ENCODE measurements at regions not wholly inside any gene's neighbourhood (a gene's known extent, or its start where the extent isn't known, plus 50 kb on each side); places are given as distances from the start of the nearest gene placed in this dataset.
A peak's percentile ranks its signal among the peaks of the same experiment; 100 is the strongest.

DNA sequence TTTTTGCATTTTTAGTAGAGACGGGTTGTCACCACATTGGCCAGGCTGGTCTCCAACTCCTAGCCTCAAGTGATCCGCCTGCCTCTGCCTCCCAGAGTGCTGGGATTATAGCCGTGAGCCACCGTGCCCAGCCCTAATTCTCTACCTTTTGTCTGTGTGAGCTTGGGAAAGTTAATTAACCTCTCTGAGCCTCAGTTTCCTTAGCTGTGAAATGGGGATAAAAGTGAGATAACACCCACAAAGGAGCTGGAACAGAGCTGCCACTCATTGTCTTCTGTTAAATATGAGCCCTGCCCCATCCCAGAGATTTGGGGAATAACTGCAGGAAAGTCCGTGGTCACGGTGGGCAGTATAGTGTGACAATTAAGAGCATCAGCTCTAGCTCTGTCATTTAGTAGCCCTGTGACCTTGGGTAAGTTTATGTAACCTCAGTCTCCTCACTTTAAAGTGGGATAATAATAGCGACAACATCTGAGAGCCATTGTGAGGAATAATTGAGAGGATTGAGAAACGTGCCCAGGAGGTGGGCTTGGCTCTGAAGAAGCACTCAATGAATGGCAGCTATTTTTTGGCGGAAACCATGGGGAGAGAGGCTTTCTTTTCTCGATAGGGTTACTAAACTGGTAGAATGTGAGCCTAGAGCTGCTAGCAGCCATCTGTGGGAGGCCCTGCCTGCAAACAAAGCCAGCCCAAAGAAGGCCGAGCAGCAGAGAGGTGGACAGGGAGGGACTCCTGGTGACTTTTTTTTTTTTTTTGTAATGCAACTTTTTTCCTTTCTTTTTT, 60.8 kb upstream of the MED13L start:
- TF ChIP-seq CTCF (IDR thresholded peaks at IDR 0.05) (no peak), POLR2AphosphoS5 (IDR thresholded peaks at IDR 0.05) (no peak), POLR2A (IDR thresholded peaks at IDR 0.05) (no peak), EP300 (IDR thresholded peaks at IDR 0.05) (no peak)
- Histone ChIP-seq H3K36me3 (no peaks in the 10 kb centered on the region), H3K27me3 (no peaks in the 10 kb centered on the region), H3K4me3 (no peak overlapping the region), H3K4me1 (peaks cover 0 to 11% (median 0%) of the 10 kb centered on the region in 4 donors), H3K9me3 (no peaks in the 10 kb centered on the region), H3K27ac (no peak overlapping the region)
- WGBS, 2 donors = 82 to 83% methylated on average over 11 of the region's 11 CpGs
- ATAC-seq (ENCODE audit: low FRiP score in 2 of 2) (no peak), DNase-seq (no peak)

DNA sequence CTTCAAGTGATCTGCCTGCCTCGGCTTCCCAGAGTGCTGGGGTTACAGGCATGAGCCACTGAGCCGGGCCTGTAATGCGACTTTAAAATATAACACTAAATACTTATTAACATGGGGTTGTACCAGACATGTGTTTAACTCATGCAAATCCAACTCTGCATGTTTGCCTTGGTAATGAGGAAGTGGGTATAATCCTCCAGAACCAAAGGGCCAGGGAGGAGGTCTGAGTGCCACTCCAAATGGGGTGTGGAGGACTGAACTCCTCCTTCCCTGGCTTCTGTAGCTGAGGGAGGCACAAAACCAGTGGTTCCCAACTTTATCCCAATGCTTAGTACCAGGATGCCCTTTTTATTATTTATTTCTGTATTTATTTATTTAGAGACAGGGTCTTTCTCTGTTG, 61.6 kb upstream of the MED13L start:
- H3K27me3 ChIP-seq = no peaks in the 10 kb centered on the region
- H3K4me3 ChIP-seq = no peak overlapping the region
- no peaks in the 10 kb centered on the region for H3K9me3 ChIP-seq
- peaks cover 0 to 11% (median 0%) of the 10 kb centered on the region in 4 donors for H3K4me1 ChIP-seq
- WGBS, 2 donors = 82 to 85% methylated on average over 3 of the region's 3 CpGs
- TF ChIP-seq POLR2A (IDR thresholded peaks at IDR 0.05) (no peak), CTCF (IDR thresholded peaks at IDR 0.05) (no peak), POLR2AphosphoS5 (IDR thresholded peaks at IDR 0.05) (no peak), EP300 (IDR thresholded peaks at IDR 0.05) (no peak)
- DNase-seq = peak in 1 of 2 donors; percentile 70
- ATAC-seq (ENCODE audit: low FRiP score in 2 of 2) = peak; percentile 38 to 78
- no peak overlapping the region for H3K27ac ChIP-seq
- no peaks in the 10 kb centered on the region for H3K36me3 ChIP-seq

- no peaks in the 10 kb centered on the region for H3K9me3 ChIP-seq
- DNase-seq (no peak), ATAC-seq (ENCODE audit: low FRiP score in 2 of 2) (no peak)
- no peak for TF ChIP-seq POLR2A (IDR thresholded peaks at IDR 0.05)
- TF ChIP-seq EP300 (IDR thresholded peaks at IDR 0.05) = no peak
- no peak for TF ChIP-seq CTCF (IDR thresholded peaks at IDR 0.05)
- TF ChIP-seq POLR2AphosphoS5 (IDR thresholded peaks at IDR 0.05) = no peak
- no peaks in the 10 kb centered on the region for H3K27me3 ChIP-seq
- no peak overlapping the region for H3K4me3 ChIP-seq
- H3K36me3 ChIP-seq = no peaks in the 10 kb centered on the region
- WGBS, 2 donors = 68 to 87% methylated on average over 3 of the region's 3 CpGs
- peaks cover 0 to 11% (median 0%) of the 10 kb centered on the region in 4 donors for H3K4me1 ChIP-seq
- no peak overlapping the region for H3K27ac ChIP-seq
Observed at GRCh38 chr12:116339800-116340371, 62.4 kb upstream of the MED13L start.

DNA sequence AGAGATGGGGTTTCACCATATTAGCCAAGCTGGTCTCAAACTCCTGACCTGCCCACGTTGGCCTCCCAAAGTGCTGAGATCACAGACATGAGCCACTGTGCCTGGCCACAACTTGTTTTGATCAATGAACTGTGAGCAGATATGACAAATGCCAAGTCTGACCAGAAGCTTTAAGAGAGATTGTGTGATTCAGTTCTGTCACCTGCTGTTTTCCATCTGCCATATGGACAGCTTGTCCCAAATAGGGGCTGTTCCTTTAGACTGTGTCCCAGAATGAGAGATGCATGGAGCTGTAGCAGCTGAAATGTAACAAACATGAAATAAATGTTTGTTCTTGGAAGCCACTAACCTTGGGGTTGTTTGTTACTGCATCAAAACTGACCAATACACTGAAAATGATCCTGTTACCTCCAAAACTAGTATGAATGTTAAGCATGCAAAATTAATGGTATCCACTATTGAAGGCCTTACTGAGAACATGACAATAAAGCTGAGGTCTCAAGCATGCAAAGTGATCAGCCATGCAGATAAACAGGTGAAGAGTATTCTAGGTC, 65.9 kb upstream of the MED13L start:
- 60 to 77% methylated on average over 1 of the region's 1 CpG for WGBS, 2 donors
- Histone ChIP-seq H3K36me3 (no peaks in the 10 kb centered on the region), H3K27me3 (no peaks in the 10 kb centered on the region), H3K9me3 (no peaks in the 10 kb centered on the region), H3K4me1 (peaks cover 5 to 11% (median 9%) of the 10 kb centered on the region in 4 donors), H3K27ac (no peak overlapping the region), H3K4me3 (no peak overlapping the region)
- ATAC-seq (ENCODE audit: low FRiP score in 2 of 2) (no peak), DNase-seq (no peak)
- no peak for TF ChIP-seq EP300 (IDR thresholded peaks at IDR 0.05)
- no peak for TF ChIP-seq POLR2A (IDR thresholded peaks at IDR 0.05)
- no peak for TF ChIP-seq POLR2AphosphoS5 (IDR thresholded peaks at IDR 0.05)
- TF ChIP-seq CTCF (IDR thresholded peaks at IDR 0.05) = no peak

Data from upper lobe of left lung (tissue), 6 donors.